ENCODE measurements at regions not wholly inside any gene's neighbourhood (a gene's known extent, or its start where the extent isn't known, plus 50 kb on each side); places are given as distances from the start of the nearest gene placed in this dataset.

DNA sequence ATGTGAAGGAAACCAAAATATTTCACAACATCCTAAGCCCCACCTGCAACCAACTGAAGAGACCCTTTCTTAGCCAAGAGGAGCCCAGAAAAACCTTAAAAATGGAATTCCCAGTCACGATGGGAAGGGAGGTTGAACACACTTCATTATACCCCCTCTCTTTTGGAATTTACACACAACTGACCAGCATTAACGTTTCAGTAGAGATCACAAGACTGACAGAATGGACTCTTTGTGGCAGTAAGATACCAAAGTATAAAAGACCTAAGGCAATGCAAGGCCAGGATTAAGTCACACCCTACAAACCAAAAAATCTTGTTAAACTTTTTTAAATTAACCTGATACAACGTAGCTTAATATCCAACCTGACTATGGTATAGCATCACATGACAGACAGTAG lies 190.9 kb downstream of the OTOR start:
- Histone ChIP-seq H3K36me3 (ENCODE audit: control insufficient read depth, insufficient read depth, low read length) (no peaks in the 10 kb centered on the region), H3K4me1 (ENCODE audit: control insufficient read depth, insufficient read depth, low read length) (no peaks in the 10 kb centered on the region), H3K9me3 (ENCODE audit: control insufficient read depth, insufficient read depth, low read length) (peaks cover 2% of the 10 kb centered on the region), H3K27ac (ENCODE audit: low read depth, low read length) (no peak overlapping the region), H3K27me3 (ENCODE audit: control insufficient read depth, insufficient read depth, low read length) (no peaks in the 10 kb centered on the region), H3K4me3 (ENCODE audit: low read depth, low read length) (no peak overlapping the region)
- no peak for DNase-seq (ENCODE audit: low read depth in 4 of 6, low spot score in 6 of 6)
- WGBS (ENCODE audit: insufficient coverage) = 74% methylated on average over 3 of the region's 3 CpGs

DNA sequence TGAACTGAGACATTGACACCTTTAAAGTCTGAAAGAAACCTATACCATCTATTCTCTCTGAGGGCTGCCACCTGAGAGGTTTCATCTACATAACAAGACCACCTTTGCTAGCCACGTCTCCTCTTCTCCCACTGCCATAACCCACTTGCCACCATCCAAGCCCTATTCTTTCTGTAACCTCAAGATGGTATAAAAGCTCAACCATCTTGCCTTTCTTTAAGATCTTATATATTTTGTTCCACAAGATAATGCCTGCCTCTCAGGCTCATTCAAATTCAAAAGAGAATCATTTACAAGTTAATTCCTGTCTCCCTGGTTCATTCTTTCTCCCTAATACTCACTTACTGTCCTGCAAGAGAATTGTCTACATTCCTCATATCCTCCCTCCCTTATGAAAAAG lies 192.5 kb downstream of the OTOR start:
- peaks cover 2% of the 10 kb centered on the region for H3K4me1 ChIP-seq (ENCODE audit: control insufficient read depth, insufficient read depth, low read length)
- 62% methylated on average over 1 of the region's 1 CpG for WGBS (ENCODE audit: insufficient coverage)
- H3K4me3 ChIP-seq (ENCODE audit: low read depth, low read length) = no peak overlapping the region
- no peaks in the 10 kb centered on the region for H3K27me3 ChIP-seq (ENCODE audit: control insufficient read depth, insufficient read depth, low read length)
- DNase-seq (ENCODE audit: low read depth in 4 of 6, low spot score in 6 of 6) = no peak
- no peak overlapping the region for H3K27ac ChIP-seq (ENCODE audit: low read depth, low read length)
- H3K36me3 ChIP-seq (ENCODE audit: control insufficient read depth, insufficient read depth, low read length) = no peaks in the 10 kb centered on the region
- H3K9me3 ChIP-seq (ENCODE audit: control insufficient read depth, insufficient read depth, low read length) = peaks cover 2% of the 10 kb centered on the region

GRCh38 chr20:16942051-16942450 lies 193.9 kb downstream of the OTOR start:
- no peak overlapping the region for H3K4me3 ChIP-seq (ENCODE audit: low read depth, low read length)
- H3K27me3 ChIP-seq (ENCODE audit: control insufficient read depth, insufficient read depth, low read length) = no peaks in the 10 kb centered on the region
- DNase-seq (ENCODE audit: low read depth in 4 of 6, low spot score in 6 of 6) = no peak
- no peaks in the 10 kb centered on the region for H3K36me3 ChIP-seq (ENCODE audit: control insufficient read depth, insufficient read depth, low read length)
- H3K9me3 ChIP-seq (ENCODE audit: control insufficient read depth, insufficient read depth, low read length) = peaks cover 2% of the 10 kb centered on the region
- H3K4me1 ChIP-seq (ENCODE audit: control insufficient read depth, insufficient read depth, low read length) = peaks cover 2% of the 10 kb centered on the region
- no peak overlapping the region for H3K27ac ChIP-seq (ENCODE audit: low read depth, low read length)
- WGBS (ENCODE audit: insufficient coverage) = 71% methylated on average over 1 of the region's 1 CpG

DNA sequence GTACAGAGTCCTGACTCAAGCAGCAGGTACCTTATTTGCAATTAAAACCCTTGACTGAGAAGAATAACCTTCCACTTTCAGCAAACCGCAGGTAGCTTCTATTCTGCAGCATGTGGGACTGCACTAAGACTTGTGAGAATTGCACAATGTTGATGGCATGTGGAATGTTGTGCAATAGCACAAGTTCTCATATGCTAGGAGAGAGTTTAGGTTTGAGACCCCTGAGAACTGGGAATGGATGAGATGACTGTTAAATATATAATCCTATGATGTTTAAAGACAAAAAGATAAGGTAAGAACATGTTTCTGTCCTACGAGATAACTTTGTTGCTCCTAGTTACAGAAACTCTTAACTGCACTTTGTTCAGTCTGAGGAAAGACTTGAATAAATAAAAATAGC lies 194.6 kb downstream of the OTOR start:
- Histone ChIP-seq H3K4me3 (ENCODE audit: low read depth, low read length) (no peak overlapping the region), H3K4me1 (ENCODE audit: control insufficient read depth, insufficient read depth, low read length) (peaks cover 2% of the 10 kb centered on the region), H3K9me3 (ENCODE audit: control insufficient read depth, insufficient read depth, low read length) (no peaks in the 10 kb centered on the region), H3K27ac (ENCODE audit: low read depth, low read length) (no peak overlapping the region), H3K27me3 (ENCODE audit: control insufficient read depth, insufficient read depth, low read length) (no peaks in the 10 kb centered on the region), H3K36me3 (ENCODE audit: control insufficient read depth, insufficient read depth, low read length) (no peaks in the 10 kb centered on the region)
- DNase-seq (ENCODE audit: low read depth in 4 of 6, low spot score in 6 of 6) = no peak
- WGBS (ENCODE audit: insufficient coverage) = no CpG with 5 or more reads among the region's 2 CpGs

GRCh38 chr20:16944745-16945144 lies 196.6 kb downstream of the OTOR start:
- Histone ChIP-seq H3K27me3 (ENCODE audit: control insufficient read depth, insufficient read depth, low read length) (no peaks in the 10 kb centered on the region), H3K36me3 (ENCODE audit: control insufficient read depth, insufficient read depth, low read length) (no peaks in the 10 kb centered on the region), H3K27ac (ENCODE audit: low read depth, low read length) (no peak overlapping the region), H3K9me3 (ENCODE audit: control insufficient read depth, insufficient read depth, low read length) (no peaks in the 10 kb centered on the region), H3K4me3 (ENCODE audit: low read depth, low read length) (no peak overlapping the region), H3K4me1 (ENCODE audit: control insufficient read depth, insufficient read depth, low read length) (peaks cover 2% of the 10 kb centered on the region)
- WGBS (ENCODE audit: insufficient coverage) = 0% methylated on average over 1 of the region's 2 CpGs
- no peak for DNase-seq (ENCODE audit: low read depth in 4 of 6, low spot score in 6 of 6)

DNA sequence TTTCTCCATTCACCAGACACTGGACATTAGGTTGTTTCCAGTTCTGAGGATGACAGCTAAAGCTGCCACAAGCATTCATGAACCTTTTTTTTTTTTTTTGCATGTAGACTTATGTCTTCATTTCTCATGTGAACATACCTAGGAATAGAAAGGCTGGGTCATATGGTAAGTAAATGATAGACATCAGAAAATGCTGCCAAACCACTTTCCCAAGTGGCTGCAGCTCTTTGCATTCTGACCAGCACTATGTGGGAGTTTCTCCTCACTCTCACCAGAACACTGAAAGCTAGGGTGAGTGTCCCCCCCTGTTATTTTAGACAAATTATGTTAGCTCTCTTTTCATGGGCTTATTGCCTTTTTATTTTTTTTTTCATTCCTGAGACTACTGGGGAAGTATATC lies 197.5 kb downstream of the OTOR start:
- H3K4me1 ChIP-seq (ENCODE audit: control insufficient read depth, insufficient read depth, low read length) = peaks cover 2% of the 10 kb centered on the region
- H3K36me3 ChIP-seq (ENCODE audit: control insufficient read depth, insufficient read depth, low read length) = no peaks in the 10 kb centered on the region
- H3K4me3 ChIP-seq (ENCODE audit: low read depth, low read length) = no peak overlapping the region
- H3K27me3 ChIP-seq (ENCODE audit: control insufficient read depth, insufficient read depth, low read length) = no peaks in the 10 kb centered on the region
- no peak overlapping the region for H3K27ac ChIP-seq (ENCODE audit: low read depth, low read length)
- DNase-seq (ENCODE audit: low read depth in 4 of 6, low spot score in 6 of 6) = no peak
- no peaks in the 10 kb centered on the region for H3K9me3 ChIP-seq (ENCODE audit: control insufficient read depth, insufficient read depth, low read length)

- H3K36me3 ChIP-seq (ENCODE audit: control insufficient read depth, insufficient read depth, low read length) = no peaks in the 10 kb centered on the region
- H3K9me3 ChIP-seq (ENCODE audit: control insufficient read depth, insufficient read depth, low read length) = no peaks in the 10 kb centered on the region
- H3K4me1 ChIP-seq (ENCODE audit: control insufficient read depth, insufficient read depth, low read length) = peaks cover 2% of the 10 kb centered on the region
- no peak for DNase-seq (ENCODE audit: low read depth in 4 of 6, low spot score in 6 of 6)
- no peaks in the 10 kb centered on the region for H3K27me3 ChIP-seq (ENCODE audit: control insufficient read depth, insufficient read depth, low read length)
- H3K4me3 ChIP-seq (ENCODE audit: low read depth, low read length) = no peak overlapping the region
- no peak overlapping the region for H3K27ac ChIP-seq (ENCODE audit: low read depth, low read length)
- WGBS (ENCODE audit: insufficient coverage) = 100% methylated on average over 1 of the region's 2 CpGs
Observed at GRCh38 chr20:16946097-16946496, 197.9 kb downstream of the OTOR start.

- H3K4me3 ChIP-seq (ENCODE audit: low read depth, low read length) = no peak overlapping the region
- no peaks in the 10 kb centered on the region for H3K9me3 ChIP-seq (ENCODE audit: control insufficient read depth, insufficient read depth, low read length)
- peaks cover 2% of the 10 kb centered on the region for H3K4me1 ChIP-seq (ENCODE audit: control insufficient read depth, insufficient read depth, low read length)
- H3K36me3 ChIP-seq (ENCODE audit: control insufficient read depth, insufficient read depth, low read length) = no peaks in the 10 kb centered on the region
- 42% methylated on average over 2 of the region's 2 CpGs for WGBS (ENCODE audit: insufficient coverage)
- H3K27ac ChIP-seq (ENCODE audit: low read depth, low read length) = peak overlapping the region; percentile 75
- peak in 2 of 6 donors; percentile 22 to 55 for DNase-seq (ENCODE audit: low read depth in 4 of 6, low spot score in 6 of 6)
- no peaks in the 10 kb centered on the region for H3K27me3 ChIP-seq (ENCODE audit: control insufficient read depth, insufficient read depth, low read length)
Observed at GRCh38 chr20:16947479-16947878, 199.3 kb downstream of the OTOR start.

DNA sequence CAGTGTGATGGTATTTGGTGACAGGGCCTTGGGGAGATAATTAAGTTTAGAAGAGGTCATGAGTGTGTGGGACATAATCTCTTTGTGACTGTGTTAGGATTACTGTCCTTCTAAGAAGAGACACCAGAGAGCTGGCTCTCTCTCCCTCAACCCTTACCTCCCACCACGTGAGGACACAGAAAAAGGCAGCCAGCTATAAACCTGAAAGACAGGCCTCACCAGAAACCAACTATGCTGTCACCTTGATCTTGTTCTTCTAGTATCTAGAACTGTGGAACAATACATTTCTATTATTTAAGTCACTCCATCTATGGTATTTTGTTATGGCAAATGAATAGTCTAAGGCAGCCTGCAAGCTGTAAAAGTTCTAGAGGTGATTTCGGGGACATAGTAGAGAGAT lies 203.7 kb downstream of the OTOR start:
- Histone ChIP-seq H3K9me3 (ENCODE audit: control insufficient read depth, insufficient read depth, low read length) (no peaks in the 10 kb centered on the region), H3K27me3 (ENCODE audit: control insufficient read depth, insufficient read depth, low read length) (no peaks in the 10 kb centered on the region), H3K36me3 (ENCODE audit: control insufficient read depth, insufficient read depth, low read length) (no peaks in the 10 kb centered on the region), H3K4me1 (ENCODE audit: control insufficient read depth, insufficient read depth, low read length) (no peaks in the 10 kb centered on the region), H3K4me3 (ENCODE audit: low read depth, low read length) (no peak overlapping the region), H3K27ac (ENCODE audit: low read depth, low read length) (no peak overlapping the region)
- no peak for DNase-seq (ENCODE audit: low read depth in 4 of 6, low spot score in 6 of 6)
- no CpG with 5 or more reads among the region's 2 CpGs for WGBS (ENCODE audit: insufficient coverage)

- 60% methylated on average over 1 of the region's 1 CpG for WGBS (ENCODE audit: insufficient coverage)
- DNase-seq (ENCODE audit: low read depth in 4 of 6, low spot score in 6 of 6) = no peak
- no peaks in the 10 kb centered on the region for H3K4me1 ChIP-seq (ENCODE audit: control insufficient read depth, insufficient read depth, low read length)
- no peak overlapping the region for H3K27ac ChIP-seq (ENCODE audit: low read depth, low read length)
- no peak overlapping the region for H3K4me3 ChIP-seq (ENCODE audit: low read depth, low read length)
- no peaks in the 10 kb centered on the region for H3K9me3 ChIP-seq (ENCODE audit: control insufficient read depth, insufficient read depth, low read length)
- no peaks in the 10 kb centered on the region for H3K27me3 ChIP-seq (ENCODE audit: control insufficient read depth, insufficient read depth, low read length)
- no peaks in the 10 kb centered on the region for H3K36me3 ChIP-seq (ENCODE audit: control insufficient read depth, insufficient read depth, low read length)
Observed at GRCh38 chr20:16952965-16953364, 204.8 kb downstream of the OTOR start.
